Epithelial cell of proximal tubule (primary cell): ENCODE measurements at regions not wholly inside any gene's neighbourhood (a gene's known extent, or its start where the extent isn't known, plus 50 kb on each side); places are given as distances from the start of the nearest gene placed in this dataset.
"Not testable (repeated sequence)": the region's sequence is repeated elsewhere in the genome, so short reads cannot be mapped to it uniquely, and the experiment has no call there.

Experiments used
- DNase-seq: peaks from one replicate; pipeline ENCODE4 v3.0.0-alpha.2; 2011; ENCODE audit warnings: low read depth
- H3K4me3 ChIP-seq: 2 replicates; pipeline ENCODE4 v1.5.1; 2011; ENCODE audit warnings: low read depth, mild to moderate bottlenecking, low read length
- TF ChIP-seq, protein P1 (sequence below): conservative IDR thresholded peaks from 2 replicates; pipeline ENCODE4 v1.5.1; 2012; ENCODE audit warnings: low read depth, mild to moderate bottlenecking, low read length

DNA sequence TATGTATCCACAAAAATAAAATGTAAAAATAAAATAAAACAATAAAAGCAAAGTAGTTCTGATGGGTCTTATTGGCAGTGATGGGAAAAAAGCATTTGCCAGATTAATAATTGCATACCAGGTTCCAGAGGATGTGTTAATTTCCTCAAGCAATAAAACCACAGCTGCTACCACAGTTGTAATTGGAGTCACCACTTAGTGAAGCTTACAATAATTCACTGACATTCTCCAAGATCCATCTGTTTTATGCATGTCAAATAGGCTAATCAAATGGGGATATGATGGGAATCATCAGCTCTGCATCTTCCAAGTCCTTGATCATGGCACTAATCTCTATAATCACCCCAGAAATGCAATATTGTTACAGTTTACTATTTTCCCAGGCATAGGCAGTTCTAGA lies 123.5 kb upstream of the EMCN start:
- TF ChIP-seq, protein P1, sequence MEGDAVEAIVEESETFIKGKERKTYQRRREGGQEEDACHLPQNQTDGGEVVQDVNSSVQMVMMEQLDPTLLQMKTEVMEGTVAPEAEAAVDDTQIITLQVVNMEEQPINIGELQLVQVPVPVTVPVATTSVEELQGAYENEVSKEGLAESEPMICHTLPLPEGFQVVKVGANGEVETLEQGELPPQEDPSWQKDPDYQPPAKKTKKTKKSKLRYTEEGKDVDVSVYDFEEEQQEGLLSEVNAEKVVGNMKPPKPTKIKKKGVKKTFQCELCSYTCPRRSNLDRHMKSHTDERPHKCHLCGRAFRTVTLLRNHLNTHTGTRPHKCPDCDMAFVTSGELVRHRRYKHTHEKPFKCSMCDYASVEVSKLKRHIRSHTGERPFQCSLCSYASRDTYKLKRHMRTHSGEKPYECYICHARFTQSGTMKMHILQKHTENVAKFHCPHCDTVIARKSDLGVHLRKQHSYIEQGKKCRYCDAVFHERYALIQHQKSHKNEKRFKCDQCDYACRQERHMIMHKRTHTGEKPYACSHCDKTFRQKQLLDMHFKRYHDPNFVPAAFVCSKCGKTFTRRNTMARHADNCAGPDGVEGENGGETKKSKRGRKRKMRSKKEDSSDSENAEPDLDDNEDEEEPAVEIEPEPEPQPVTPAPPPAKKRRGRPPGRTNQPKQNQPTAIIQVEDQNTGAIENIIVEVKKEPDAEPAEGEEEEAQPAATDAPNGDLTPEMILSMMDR, result no peak
- H3K4me3 ChIP-seq, result no peak overlapping the region
- DNase-seq, result no peak

DNA sequence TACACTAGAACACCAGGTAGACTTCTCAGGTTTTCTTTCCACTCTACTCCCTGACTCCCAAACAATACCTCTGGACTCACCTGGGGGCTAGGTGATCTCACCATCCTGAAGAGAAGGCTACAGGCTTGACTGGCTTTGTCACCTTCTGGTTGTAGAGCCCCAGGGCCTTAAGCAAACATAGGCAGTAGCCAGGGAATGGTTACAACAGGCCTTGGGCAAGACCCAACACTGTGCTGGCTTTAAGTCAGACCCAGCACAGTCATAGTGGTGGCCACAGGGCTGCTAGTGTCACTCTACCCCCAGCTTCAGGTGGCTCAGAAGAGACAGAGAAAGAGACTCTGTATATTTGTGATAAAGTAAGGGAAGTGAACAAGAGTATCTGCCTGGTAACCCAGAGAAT lies 118.1 kb upstream of the EMCN start:
- TF ChIP-seq, protein P1, result no peak
- no peak overlapping the region for H3K4me3 ChIP-seq
- no peak for DNase-seq

DNA sequence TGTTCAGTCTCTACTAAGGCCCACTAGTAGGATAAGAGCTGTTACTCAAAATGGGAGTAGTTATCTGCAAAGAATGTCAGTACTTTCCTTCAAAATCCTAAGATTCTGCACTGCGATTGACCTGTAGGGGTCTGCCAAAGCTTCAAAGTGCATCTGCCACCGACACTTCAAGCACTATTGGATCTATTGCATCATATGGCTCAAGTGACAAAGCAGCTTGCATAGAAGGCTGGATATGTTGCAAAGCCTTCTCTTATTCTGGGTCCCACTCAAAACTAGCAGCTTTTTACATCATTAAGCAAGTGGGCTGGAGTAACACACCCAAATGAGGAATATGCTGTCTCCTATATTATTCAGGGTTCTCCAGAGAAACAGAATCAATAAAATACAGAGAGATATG lies 115.4 kb upstream of the EMCN start:
- no peak for DNase-seq
- no peak overlapping the region for H3K4me3 ChIP-seq
- TF ChIP-seq, protein P1, result no peak

DNA sequence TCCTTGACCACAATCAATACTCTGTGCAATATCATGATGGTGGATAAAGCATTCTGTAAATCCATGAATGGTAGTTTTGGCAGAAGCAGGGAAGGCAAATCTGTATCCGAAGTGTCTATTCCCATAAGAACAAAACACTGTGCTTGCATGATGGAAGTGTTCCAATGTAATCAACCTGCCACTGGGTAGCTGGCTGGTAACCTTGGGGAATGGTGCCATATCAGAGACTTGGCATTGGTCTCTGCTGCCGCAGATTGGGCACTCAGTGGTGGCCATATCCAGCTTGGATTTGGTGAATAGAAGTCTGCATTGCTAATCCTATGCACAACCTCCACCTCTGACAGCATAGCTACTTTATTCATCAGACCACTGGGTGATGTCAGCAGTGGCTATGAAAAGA lies 114.3 kb upstream of the EMCN start:
- no peak overlapping the region for H3K4me3 ChIP-seq
- no peak for DNase-seq
- TF ChIP-seq, protein P1, result no peak

DNA sequence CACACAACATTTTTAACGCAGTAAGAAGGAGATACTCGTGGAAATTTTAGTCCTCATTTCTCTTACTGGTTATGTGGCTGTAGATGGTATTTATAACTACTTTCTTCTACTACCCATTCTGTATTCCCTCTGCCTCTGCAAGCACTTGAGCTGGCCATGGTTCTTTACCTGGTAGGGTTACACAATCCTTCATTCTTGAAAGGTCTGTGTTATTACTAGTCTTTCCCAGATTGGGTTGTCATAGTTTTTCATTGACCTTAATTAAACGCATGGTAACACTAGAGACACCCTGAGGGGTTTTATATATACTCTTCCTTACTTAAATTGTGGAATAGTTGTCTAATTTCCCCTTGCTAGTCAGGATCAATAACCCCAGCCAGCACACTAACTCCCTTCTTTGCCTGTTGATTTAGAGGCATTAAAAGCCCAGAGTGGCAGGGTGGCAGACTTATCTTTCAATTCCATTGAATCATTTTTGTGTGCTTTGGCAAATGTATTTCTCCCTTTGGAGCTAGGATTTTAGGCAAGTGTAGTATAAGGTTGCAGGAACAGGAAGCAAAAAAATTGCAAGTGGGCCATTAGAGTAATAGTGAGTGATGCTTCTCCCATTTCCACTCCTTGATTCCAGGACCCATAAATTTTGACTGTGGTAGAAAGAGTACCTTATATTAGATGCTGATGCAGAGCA lies 113.6 kb upstream of the EMCN start:
- H3K4me3 ChIP-seq, result no peak overlapping the region
- TF ChIP-seq, protein P1, result no peak
- DNase-seq, result peak; percentile 27

DNA sequence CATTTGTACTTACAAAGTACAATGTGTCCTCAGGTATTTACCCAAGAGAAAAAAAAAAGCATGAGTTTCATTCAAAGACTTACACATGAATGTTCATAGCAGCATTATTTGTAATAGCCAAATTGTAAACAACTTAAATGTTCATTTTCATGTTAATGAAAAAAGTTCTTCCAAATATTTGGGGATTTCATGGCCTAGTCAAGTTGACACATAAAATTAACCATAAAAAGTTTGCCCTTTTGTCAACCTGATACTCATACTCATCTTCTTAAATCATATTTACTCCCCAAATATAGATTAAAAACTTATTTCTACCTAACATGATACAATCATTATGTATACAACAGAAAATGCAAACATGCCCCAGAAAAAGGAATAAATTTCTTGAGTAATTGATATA lies 112.5 kb upstream of the EMCN start:
- H3K4me3 ChIP-seq, result no peak overlapping the region
- DNase-seq, result no peak
- TF ChIP-seq, protein P1, result no peak

DNA sequence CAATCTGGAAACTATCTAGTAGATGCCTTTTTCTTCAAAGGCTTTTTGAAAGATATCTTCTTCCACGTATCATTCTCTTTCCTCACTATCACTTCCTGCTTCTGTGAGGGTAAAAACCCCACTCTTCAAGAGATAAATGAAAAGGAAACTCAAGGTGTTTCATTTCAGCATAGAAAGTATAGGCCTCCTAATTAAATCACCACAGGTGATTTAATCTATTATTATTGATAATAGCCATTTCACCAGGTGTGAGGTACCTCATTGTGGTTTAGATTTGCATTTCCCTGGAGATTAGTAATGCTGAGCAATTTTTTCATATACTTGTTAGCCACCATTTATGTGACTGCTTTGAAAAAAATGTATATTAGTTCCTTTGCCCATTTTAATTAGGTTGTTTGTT lies 92.0 kb upstream of the EMCN start:
- H3K4me3 ChIP-seq, result no peak overlapping the region
- TF ChIP-seq, protein P1, result no peak
- no peak for DNase-seq

DNA sequence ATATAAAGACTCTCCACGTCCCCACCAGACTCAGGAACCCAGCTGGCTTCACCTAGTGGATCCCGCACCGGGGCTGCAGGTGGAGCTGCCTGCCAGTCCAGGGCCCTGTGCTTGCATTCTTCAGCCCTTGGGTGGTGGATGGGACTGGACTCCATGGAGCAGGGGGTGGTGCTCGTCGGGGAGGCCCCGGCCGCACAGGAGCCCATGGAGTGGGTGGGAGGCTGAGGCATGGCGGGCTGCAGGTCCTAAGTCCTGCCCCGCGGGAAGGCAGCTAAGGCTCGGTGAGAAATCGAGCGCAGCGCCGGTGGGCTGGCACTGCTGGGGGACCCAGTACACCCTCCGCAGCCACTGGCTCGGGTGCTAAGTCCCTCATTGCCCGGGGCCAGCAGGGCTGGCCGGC lies 90.8 kb upstream of the EMCN start:
- DNase-seq, H3K4me3 ChIP-seq: not testable (repeated sequence)
